KBM-7 (cell line): ENCODE measurements at regions not wholly inside any gene's neighbourhood (a gene's known extent, or its start where the extent isn't known, plus 50 kb on each side); places are given as distances from the start of the nearest gene placed in this dataset.

Source experiments
- DNase-seq: peaks from one replicate; pipeline ENCODE4 v3.0.0-alpha.2; 2015
- in situ Hi-C: fragments of 300-500 bp; cut with MboI; formaldehyde crosslinking; loops from 2 replicates; pipeline ENCODE4 v1.14.3; 2020; ENCODE audit warnings: low sequenced_read_pairs, low pct_unique_long_range_greater_than_20kb, mixed read lengths

GRCh38 chr2:184472481-184472880 lies 125.8 kb upstream of the ZNF804A start:
- in situ Hi-C loops: no loop called here

GRCh38 chr2:184481865-184482264 lies 116.5 kb upstream of the ZNF804A start:
- in situ Hi-C loops: no loop called here

More at GRCh38 chr2:184472481-184472880, 125.8 kb upstream of the ZNF804A start:
- DNase-seq: no peak

GRCh38 chr2:184498936-184499335 lies 99.4 kb upstream of the ZNF804A start:
- in situ Hi-C loops: no loop called here
- DNase-seq: no peak

More at GRCh38 chr2:184481865-184482264, 116.5 kb upstream of the ZNF804A start:
- no peak for DNase-seq

- in situ Hi-C loops: no loop called here
- no peak for DNase-seq
These were observed 94.1 kb upstream of the ZNF804A start for GRCh38 chr2:184504252-184504651.

GRCh38 chr2:184507254-184507653 lies 91.1 kb upstream of the ZNF804A start:
- no peak for DNase-seq
- in situ Hi-C loops: no loop called here

GRCh38 chr2:184517402-184517801 lies 80.9 kb upstream of the ZNF804A start:
- in situ Hi-C loops: no loop called here
- DNase-seq: no peak

GRCh38 chr2:184520441-184520840 lies 77.9 kb upstream of the ZNF804A start:
- DNase-seq: no peak
- in situ Hi-C loops: no loop called here

- in situ Hi-C loops: no loop called here
These were observed 74.6 kb upstream of the ZNF804A start for GRCh38 chr2:184523732-184524131.

GRCh38 chr2:184524551-184525382 lies 73.6 kb upstream of the ZNF804A start:
- in situ Hi-C loops: no loop called here
- DNase-seq: no peak

More at GRCh38 chr2:184523732-184524131, 74.6 kb upstream of the ZNF804A start:
- DNase-seq: no peak

GRCh38 chr2:184527058-184527457 lies 71.3 kb upstream of the ZNF804A start:
- DNase-seq: no peak
- in situ Hi-C loops: no loop called here

- DNase-seq: no peak
- in situ Hi-C loops: no loop called here
These were observed 70.2 kb upstream of the ZNF804A start for GRCh38 chr2:184528119-184528518.

GRCh38 chr2:184530239-184530638 lies 68.1 kb upstream of the ZNF804A start:
- no peak for DNase-seq
- in situ Hi-C loops: no loop called here

GRCh38 chr2:184530959-184531358 lies 67.4 kb upstream of the ZNF804A start:
- no peak for DNase-seq
- in situ Hi-C loops: no loop called here

GRCh38 chr2:184532551-184532950 lies 65.8 kb upstream of the ZNF804A start:
- no peak for DNase-seq
- in situ Hi-C loops: no loop called here

- DNase-seq: no peak
- in situ Hi-C loops: no loop called here
These were observed 63.3 kb upstream of the ZNF804A start for GRCh38 chr2:184534986-184535385.

GRCh38 chr2:184540246-184540789 lies 58.0 kb upstream of the ZNF804A start:
- no peak for DNase-seq
- in situ Hi-C loops: no loop called here

GRCh38 chr2:184541591-184541990 lies 56.7 kb upstream of the ZNF804A start:
- no peak for DNase-seq

GRCh38 chr2:184543832-184544231 lies 54.5 kb upstream of the ZNF804A start:
- in situ Hi-C loops: no loop called here
- no peak for DNase-seq

More at GRCh38 chr2:184541591-184541990, 56.7 kb upstream of the ZNF804A start:
- in situ Hi-C loops: no loop called here
